Activated naive CD8-positive, alpha-beta T cell treated with anti-CD3 and anti-CD28 coated beads, Interleukin-2, amount 50 U/mL, for 24 hours (primary cell): ENCODE measurements at regions not wholly inside any gene's neighbourhood (a gene's known extent, or its start where the extent isn't known, plus 50 kb on each side); places are given as distances from the start of the nearest gene placed in this dataset.

Experiments used
- ATAC-seq: fragments of 150-1000 bp; cut with Tn5 transposase; one replicate; pipeline ENCODE4 v1.10.0; 2021
- DNase-seq: peaks from one replicate; pipeline ENCODE4 v3.0.0; 2021
- H3K27ac Mint-ChIP-seq: one replicate; pipeline ENCODE4 v1.8.0; 2021; ENCODE audit warnings: mild to moderate bottlenecking, mixed read lengths
- H3K27me3 Mint-ChIP-seq: one replicate; pipeline ENCODE4 v1.8.0; 2021; ENCODE audit warnings: mixed read lengths
- H3K36me3 Mint-ChIP-seq: one replicate; pipeline ENCODE4 v1.8.0; 2021; ENCODE audit warnings: low read depth, mixed read lengths
- H3K4me1 Mint-ChIP-seq: one replicate; pipeline ENCODE4 v1.8.0; 2021; ENCODE audit warnings: mixed read lengths
- H3K4me3 Mint-ChIP-seq: one replicate; pipeline ENCODE4 v1.8.0; 2021; ENCODE audit warnings: mild to moderate bottlenecking, moderate library complexity, mixed read lengths
- H3K9me3 Mint-ChIP-seq: one replicate; pipeline ENCODE4 v1.8.0; 2021; ENCODE audit warnings: mixed read lengths

DNA sequence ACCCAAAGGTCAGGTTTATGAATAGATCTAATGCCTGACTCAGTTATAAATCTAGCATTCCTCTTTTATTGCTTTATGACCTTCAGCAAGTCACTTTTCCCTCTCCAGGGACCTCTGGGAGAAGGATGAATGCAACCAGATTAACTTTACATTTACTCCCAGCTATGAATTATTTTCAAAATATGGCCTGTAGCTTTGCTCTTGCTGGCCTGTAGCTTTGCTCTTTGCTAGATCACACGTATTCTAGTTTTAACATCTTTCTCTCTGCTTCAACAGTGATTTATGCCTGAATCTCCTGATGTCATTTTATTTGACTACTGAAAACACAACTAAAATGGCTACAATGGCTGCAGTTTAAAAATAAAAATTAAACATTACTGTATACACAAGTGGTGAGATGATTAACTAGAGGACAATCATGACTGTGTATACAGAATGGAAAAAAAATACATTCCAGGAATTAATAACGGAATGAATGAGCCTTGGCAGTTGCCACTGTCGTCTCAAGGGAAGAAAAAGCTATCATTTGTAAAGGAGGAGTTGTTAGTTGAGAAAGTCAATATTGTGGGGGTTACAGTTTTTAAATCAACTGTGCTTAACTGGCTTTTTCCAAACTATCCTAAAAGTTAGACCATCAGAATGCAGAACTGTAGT lies 434.5 kb upstream of the GOT2 start:
- H3K4me1 Mint-ChIP-seq = no peaks in the 10 kb centered on the region
- H3K27ac Mint-ChIP-seq = no peak overlapping the region
- H3K9me3 Mint-ChIP-seq = peaks cover 5% of the 10 kb centered on the region
- ATAC-seq (no peak), DNase-seq (no peak)
- no peak overlapping the region for H3K4me3 Mint-ChIP-seq
- no peaks in the 10 kb centered on the region for H3K27me3 Mint-ChIP-seq
- no peaks in the 10 kb centered on the region for H3K36me3 Mint-ChIP-seq

DNA sequence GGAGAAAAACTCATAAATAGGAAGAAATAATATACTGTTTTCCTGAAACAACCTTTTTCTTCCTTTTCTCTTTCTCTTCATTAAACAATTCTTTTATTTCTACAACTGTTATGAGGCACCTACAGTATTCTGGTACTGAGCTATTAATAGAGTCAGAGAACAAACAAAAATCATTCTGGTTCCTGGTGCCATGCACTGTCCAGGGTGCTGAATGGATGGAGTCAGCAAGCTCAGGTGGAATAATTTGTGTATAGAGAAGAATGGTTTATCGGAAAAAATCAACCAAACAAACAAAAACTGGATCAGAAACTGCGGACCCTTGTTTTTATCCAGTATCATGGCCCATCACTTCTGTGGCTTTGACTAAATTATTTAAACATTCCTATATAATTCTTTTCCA lies 430.3 kb upstream of the GOT2 start:
- Mint-ChIP-seq H3K9me3 (peaks cover 5% of the 10 kb centered on the region), H3K27ac (no peak overlapping the region), H3K4me3 (no peak overlapping the region), H3K36me3 (no peaks in the 10 kb centered on the region), H3K4me1 (no peaks in the 10 kb centered on the region), H3K27me3 (no peaks in the 10 kb centered on the region)
- ATAC-seq (no peak), DNase-seq (no peak)

DNA sequence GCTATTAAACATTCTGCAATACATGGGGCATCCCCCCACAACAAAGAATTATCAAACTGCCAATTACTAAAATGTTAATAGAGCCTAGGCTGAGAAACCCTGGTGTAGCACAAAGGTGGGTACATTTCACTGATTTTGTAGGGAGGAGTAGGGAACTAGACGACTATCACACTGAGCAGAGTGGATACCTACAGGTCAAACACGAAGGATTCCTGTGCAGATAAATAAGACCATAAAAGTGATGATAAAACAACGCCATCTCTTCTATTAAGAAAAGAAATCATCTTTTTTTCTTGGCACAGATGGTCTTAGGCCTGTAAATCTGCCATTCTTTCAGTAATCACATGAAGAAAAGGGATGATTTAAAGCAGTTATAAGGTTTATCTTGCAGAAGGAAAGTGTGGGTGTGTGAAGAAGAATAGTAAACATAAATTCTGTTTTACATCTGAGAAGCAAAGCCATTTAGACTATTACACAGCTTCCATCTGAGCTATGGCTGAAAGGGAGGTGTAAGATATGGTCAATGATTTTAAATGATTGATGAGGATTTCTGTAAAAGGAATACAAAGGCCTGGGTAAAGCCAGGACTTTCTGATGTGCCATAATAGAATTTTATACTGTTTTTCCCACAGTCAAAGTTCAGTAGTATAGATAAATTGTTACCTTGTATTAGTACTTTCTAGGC lies 429.4 kb upstream of the GOT2 start:
- Mint-ChIP-seq H3K36me3 (no peaks in the 10 kb centered on the region), H3K27me3 (no peaks in the 10 kb centered on the region), H3K4me3 (no peak overlapping the region), H3K27ac (no peak overlapping the region), H3K9me3 (peaks cover 5% of the 10 kb centered on the region), H3K4me1 (no peaks in the 10 kb centered on the region)
- no peak for DNase-seq
- no peak for ATAC-seq

DNA sequence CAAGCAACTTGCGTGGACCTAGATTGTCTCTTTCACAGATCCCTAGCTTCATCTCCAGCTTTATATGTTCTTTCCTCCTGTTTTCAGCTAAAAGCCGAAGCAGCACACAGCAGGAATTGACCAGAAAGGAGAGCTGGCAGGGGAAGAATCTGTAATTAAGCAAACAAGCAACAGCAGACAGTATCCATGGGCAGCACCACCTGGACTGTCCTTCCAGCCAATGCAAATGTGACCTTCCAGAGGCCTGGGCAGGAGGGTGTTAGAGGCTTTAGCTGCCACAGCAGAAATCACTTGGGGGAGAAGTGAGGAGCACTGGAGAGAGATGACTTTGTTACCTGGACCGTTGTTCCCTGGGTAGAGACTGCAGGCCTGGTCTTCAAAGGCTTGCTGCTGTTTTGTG lies 427.6 kb upstream of the GOT2 start:
- Mint-ChIP-seq H3K27me3 (no peaks in the 10 kb centered on the region), H3K9me3 (peaks cover 5% of the 10 kb centered on the region), H3K4me1 (no peaks in the 10 kb centered on the region), H3K36me3 (no peaks in the 10 kb centered on the region), H3K4me3 (no peak overlapping the region), H3K27ac (no peak overlapping the region)
- ATAC-seq (no peak), DNase-seq (no peak)

DNA sequence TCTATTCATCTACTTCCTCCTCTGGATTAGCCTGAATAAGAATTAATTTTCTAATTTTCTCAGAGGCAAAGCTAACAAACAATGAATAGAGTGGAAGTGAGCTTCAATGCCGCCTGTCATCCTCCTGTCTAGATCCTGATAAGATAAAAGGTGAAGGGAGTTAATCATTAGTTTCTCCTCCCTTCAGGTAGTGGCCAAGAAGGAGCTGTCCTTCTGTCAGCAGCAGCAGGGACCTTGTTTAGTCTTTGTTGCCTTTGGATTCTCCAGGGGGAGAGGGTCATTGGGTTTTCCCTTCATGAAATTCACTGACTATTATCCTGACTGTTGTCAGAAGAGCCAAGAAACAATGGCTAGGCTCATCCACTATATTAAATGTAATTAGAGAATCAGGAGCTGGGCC lies 420.2 kb upstream of the GOT2 start:
- H3K27ac Mint-ChIP-seq = no peak overlapping the region
- no peaks in the 10 kb centered on the region for H3K4me1 Mint-ChIP-seq
- H3K27me3 Mint-ChIP-seq = no peaks in the 10 kb centered on the region
- no peaks in the 10 kb centered on the region for H3K9me3 Mint-ChIP-seq
- ATAC-seq = no peak
- H3K4me3 Mint-ChIP-seq = no peak overlapping the region
- H3K36me3 Mint-ChIP-seq = no peaks in the 10 kb centered on the region
- no peak for DNase-seq

DNA sequence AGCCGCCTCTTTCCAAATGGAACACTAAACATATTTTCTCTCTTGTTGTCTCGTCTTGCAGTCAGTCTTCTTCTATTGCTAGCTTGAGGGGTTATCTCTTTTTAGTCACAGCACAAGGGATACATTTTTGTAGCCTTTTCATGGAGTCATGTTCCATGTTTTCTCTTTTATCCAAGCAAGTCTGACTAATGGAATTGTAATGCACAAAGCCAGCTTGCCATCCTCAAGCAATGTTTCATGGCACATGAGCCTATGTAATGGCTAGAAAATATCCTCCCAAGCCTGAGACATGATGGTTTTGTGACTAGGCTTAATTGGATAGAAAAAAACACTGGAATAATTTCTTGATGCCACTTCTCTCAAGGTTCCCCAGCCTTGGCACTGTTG lies 414.6 kb upstream of the GOT2 start:
- DNase-seq (no peak), ATAC-seq (no peak)
- no peaks in the 10 kb centered on the region for H3K36me3 Mint-ChIP-seq
- no peak overlapping the region for H3K4me3 Mint-ChIP-seq
- H3K9me3 Mint-ChIP-seq = no peaks in the 10 kb centered on the region
- H3K27ac Mint-ChIP-seq = no peak overlapping the region
- H3K4me1 Mint-ChIP-seq = no peaks in the 10 kb centered on the region
- no peaks in the 10 kb centered on the region for H3K27me3 Mint-ChIP-seq

DNA sequence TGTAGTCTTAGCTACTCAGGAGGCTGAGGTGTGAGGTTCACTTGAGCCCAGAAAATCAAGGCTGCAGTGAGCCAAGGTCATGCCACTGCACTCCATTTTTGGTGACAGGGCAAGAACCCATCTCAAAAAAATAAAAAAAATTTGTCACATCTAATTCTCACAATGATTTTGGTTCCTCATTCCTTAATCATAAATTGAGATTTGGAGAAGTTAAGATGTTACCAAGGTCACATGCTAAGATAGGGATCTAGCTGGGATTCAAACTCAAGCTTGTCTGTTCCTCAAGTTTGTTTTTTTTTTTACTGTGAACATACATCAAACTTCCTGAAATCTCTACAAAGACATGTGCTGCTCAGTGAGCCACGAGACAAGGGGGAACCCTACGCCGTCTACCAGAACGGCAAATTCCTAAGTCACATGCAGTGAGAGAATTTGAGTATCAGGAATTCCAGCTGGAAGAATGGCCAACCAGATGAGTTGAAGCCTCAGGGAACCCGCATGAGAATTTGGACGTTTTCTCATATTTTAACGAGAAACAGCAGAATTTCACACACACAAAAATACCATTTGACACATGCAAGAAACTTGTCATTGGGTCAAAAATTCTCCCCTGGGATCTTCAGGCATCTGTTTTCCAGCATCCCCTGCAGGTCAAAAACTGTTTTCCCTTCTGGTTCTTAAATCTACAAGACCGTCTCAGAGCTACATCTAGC lies 414.1 kb upstream of the GOT2 start:
- no peaks in the 10 kb centered on the region for H3K9me3 Mint-ChIP-seq
- no peak for ATAC-seq
- H3K4me1 Mint-ChIP-seq = no peaks in the 10 kb centered on the region
- H3K4me3 Mint-ChIP-seq = no peak overlapping the region
- H3K36me3 Mint-ChIP-seq = no peaks in the 10 kb centered on the region
- H3K27me3 Mint-ChIP-seq = no peaks in the 10 kb centered on the region
- H3K27ac Mint-ChIP-seq = no peak overlapping the region
- DNase-seq = no peak

DNA sequence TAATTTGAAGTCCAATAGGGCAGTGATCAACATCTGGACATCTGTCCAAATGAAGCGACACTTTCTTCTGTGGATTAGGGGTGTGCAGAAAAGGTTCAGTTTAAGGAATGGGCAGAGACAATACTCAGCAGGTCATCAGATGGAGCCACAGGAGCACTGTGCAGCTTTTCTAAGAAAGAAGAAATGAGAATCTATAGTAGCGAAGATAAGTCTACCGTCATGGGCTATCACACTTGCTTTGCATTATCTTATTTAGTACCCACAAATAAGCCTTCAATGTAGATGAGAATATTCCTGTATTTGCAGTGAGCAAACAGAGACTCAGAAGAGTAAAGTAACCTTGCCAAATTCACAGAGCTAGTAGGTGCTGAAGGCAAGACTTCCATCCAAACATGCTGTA lies 412.0 kb upstream of the GOT2 start:
- ATAC-seq = no peak
- no peak for DNase-seq
- no peaks in the 10 kb centered on the region for H3K36me3 Mint-ChIP-seq
- H3K27ac Mint-ChIP-seq = no peak overlapping the region
- H3K4me3 Mint-ChIP-seq = no peak overlapping the region
- H3K4me1 Mint-ChIP-seq = no peaks in the 10 kb centered on the region
- H3K9me3 Mint-ChIP-seq = peaks cover 4% of the 10 kb centered on the region
- H3K27me3 Mint-ChIP-seq = no peaks in the 10 kb centered on the region

DNA sequence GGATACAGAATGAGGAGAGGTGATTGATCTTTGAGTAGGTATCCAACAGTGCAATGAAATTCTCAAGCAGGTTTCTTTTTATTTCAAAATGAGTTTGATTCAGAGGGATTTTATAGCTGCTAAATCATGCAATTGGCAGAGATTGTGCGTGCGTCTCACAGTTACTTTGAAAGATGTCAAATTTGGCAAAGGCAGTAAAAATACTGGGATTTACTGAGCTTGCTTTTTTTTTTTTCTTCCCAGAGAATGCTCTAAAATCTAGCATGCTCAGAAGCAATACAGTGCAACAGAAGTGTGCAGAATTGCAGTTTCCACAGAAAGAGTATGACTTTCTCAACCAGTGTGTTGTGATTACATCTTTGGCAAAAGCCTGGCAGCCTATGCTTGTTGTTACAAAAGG lies 410.7 kb upstream of the GOT2 start:
- H3K27ac Mint-ChIP-seq = no peak overlapping the region
- H3K4me1 Mint-ChIP-seq = no peaks in the 10 kb centered on the region
- H3K9me3 Mint-ChIP-seq = peaks cover 4% of the 10 kb centered on the region
- no peaks in the 10 kb centered on the region for H3K36me3 Mint-ChIP-seq
- ATAC-seq (no peak), DNase-seq (no peak)
- no peaks in the 10 kb centered on the region for H3K27me3 Mint-ChIP-seq
- H3K4me3 Mint-ChIP-seq = no peak overlapping the region

DNA sequence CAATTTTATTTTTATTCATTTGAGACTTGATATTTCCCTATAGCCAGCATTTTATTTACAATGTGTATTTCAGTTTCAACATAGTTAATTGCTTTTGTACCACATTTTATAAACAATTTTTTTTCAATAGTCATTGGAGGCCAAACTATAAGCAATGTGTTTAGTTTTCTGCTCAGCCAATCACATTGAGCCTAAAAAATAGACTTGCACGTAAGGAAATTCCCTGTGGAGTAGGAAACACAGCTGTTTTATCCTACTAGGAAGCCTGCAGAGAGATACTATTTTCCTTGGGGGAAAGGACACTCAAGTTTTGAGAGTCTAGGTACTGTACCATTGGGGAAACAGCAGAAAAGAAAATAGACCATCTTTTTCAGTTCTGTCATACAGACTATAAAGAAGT lies 410.2 kb upstream of the GOT2 start:
- ATAC-seq = no peak
- H3K9me3 Mint-ChIP-seq = peaks cover 4% of the 10 kb centered on the region
- H3K4me3 Mint-ChIP-seq = no peak overlapping the region
- no peak overlapping the region for H3K27ac Mint-ChIP-seq
- DNase-seq = no peak
- no peaks in the 10 kb centered on the region for H3K27me3 Mint-ChIP-seq
- H3K36me3 Mint-ChIP-seq = no peaks in the 10 kb centered on the region
- no peaks in the 10 kb centered on the region for H3K4me1 Mint-ChIP-seq

DNA sequence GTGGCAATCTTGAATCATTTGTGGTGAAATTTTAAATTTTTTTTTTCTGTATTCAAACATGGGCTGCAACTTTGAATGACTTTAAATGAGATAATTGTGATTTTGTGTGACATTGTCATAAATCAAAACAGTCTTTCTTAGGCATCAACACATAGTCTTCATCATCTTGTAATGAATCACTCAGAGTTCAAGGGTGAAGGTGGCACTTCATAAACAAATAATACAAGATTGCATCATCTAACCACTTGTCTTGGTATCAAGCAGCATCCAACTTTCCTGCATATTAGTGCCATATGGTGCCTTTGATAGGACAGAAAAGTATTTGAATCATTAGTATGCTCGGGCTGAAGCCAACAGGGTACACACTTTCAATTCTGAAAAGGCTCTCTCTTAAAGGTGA lies 392.4 kb upstream of the GOT2 start:
- H3K4me1 Mint-ChIP-seq = no peaks in the 10 kb centered on the region

DNA sequence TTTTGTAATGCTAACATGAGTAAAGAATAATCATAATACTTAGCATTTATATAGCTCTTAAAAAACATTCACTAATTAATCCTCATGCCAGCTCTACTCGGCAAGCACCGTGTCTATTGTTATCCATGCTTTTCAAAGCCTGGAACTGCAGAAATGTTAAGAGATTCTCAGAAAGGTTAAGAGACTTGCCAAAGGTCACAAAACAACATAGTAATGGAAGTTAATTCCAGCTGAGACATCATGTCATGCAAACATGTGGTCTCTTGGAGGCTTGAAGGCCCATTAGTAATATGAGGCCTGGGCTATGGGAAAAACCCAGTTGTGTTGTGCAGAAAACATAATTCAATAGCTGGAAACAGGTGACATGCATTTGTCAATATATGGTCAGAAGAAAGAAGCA lies 389.9 kb upstream of the GOT2 start:
- Mint-ChIP-seq H3K4me3 (no peak overlapping the region), H3K9me3 (no peaks in the 10 kb centered on the region), H3K36me3 (no peaks in the 10 kb centered on the region), H3K27me3 (no peaks in the 10 kb centered on the region), H3K27ac (no peak overlapping the region), H3K4me1 (no peaks in the 10 kb centered on the region)
- ATAC-seq (no peak), DNase-seq (no peak)

More for the DNA sequence above, 392.4 kb upstream of the GOT2 start:
- no peak overlapping the region for H3K4me3 Mint-ChIP-seq
- H3K27me3 Mint-ChIP-seq = no peaks in the 10 kb centered on the region
- no peaks in the 10 kb centered on the region for H3K9me3 Mint-ChIP-seq
- no peak overlapping the region for H3K27ac Mint-ChIP-seq
- no peaks in the 10 kb centered on the region for H3K36me3 Mint-ChIP-seq
- no peak for ATAC-seq
- DNase-seq = no peak

DNA sequence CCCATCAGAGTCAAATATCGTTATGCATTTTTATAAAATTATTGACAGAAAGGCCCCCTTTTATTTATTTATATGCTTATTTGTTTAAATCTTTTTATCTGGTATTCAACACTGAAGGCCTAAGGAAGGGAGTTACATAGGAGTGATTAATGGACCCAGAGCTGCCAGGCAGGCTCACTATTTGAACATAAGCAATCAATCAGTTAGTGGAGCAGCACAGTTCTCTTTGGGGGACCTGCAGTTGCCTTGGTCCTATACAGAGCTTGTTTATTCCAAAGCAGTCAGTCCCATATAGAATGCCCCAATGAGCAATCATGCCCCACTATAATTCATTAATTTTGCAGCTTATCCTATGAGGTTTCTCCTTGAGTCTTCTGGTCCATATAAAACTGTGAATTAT lies 389.4 kb upstream of the GOT2 start:
- DNase-seq = no peak

DNA sequence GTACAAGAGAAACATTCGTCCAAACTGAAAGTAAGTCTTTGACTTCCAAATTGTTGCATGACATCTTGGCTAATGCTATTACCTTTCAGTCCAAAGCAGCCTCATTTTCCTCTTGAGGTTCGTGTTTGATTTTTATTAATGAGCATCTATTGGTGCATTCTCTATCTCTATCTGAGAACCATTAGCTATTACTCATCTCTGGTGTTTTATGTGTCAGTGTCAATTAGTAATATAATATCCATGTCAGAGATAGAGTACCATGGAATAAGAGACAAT lies 388.1 kb upstream of the GOT2 start:
- no peak overlapping the region for H3K27ac Mint-ChIP-seq
- peaks cover 5% of the 10 kb centered on the region for H3K9me3 Mint-ChIP-seq
- no peak overlapping the region for H3K4me3 Mint-ChIP-seq

More for the DNA sequence above, 389.4 kb upstream of the GOT2 start:
- Mint-ChIP-seq H3K4me3 (no peak overlapping the region), H3K27me3 (no peaks in the 10 kb centered on the region), H3K4me1 (no peaks in the 10 kb centered on the region), H3K9me3 (no peaks in the 10 kb centered on the region), H3K27ac (no peak overlapping the region), H3K36me3 (no peaks in the 10 kb centered on the region)
- no peak for ATAC-seq

DNA sequence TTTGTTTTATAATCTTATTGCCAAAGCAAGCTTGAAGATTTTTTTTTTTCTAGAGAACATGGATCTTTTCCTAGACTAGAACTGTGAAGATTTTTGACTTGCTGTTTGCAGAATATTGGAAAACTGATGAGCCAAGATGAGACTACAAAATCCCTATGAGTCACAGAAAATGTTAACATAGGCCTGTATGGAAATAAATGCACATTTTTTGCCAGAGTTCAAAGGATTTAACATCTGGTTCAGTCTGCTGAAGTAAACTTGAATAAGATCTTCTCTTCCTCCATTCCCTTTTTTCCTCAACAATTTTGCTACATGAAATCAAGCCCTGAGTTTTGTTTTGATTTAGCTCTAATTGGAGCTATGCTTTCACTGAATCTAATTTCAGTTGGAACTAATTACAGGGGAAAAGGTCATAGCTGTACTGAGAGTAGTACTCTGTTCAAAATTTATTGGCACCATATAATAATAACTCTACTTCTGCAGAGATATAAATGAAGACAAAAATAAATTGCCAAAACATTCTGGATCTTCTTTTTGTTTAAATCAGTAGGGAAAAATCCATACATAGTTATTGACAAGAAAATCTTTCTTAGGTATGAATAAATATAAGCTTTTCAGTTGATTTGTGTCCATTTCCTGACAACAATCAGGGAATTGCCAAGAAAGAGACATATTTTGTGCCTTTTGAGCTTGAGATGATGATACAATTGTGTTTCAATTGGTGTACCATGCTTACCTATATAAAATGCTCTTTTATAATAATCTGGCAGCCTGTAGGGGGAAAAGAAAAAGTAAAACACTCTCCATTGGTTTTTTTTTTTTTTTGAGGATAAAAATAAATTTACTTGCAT lies 387.5 kb upstream of the GOT2 start:
- Mint-ChIP-seq H3K36me3 (no peaks in the 10 kb centered on the region), H3K27ac (no peak overlapping the region), H3K9me3 (peaks cover 5% of the 10 kb centered on the region), H3K4me3 (no peak overlapping the region), H3K4me1 (no peaks in the 10 kb centered on the region), H3K27me3 (no peaks in the 10 kb centered on the region)
- no peak for ATAC-seq
- DNase-seq = no peak

More for the DNA sequence above, 388.1 kb upstream of the GOT2 start:
- ATAC-seq (no peak), DNase-seq (no peak)
- H3K36me3 Mint-ChIP-seq = no peaks in the 10 kb centered on the region
- no peaks in the 10 kb centered on the region for H3K27me3 Mint-ChIP-seq
- no peaks in the 10 kb centered on the region for H3K4me1 Mint-ChIP-seq
